ENCODE measurements at regions not wholly inside any gene's neighbourhood (a gene's known extent, or its start where the extent isn't known, plus 50 kb on each side); places are given as distances from the start of the nearest gene placed in this dataset.

- H3K4me3 ChIP-seq (replicated peaks in 1 of 3; ENCODE audit: insufficient read depth in 1 of 3, low read depth in 1 of 3, low read length in 3 of 3), result no peak overlapping the region
- H3K9me1 ChIP-seq (replicated peaks; ENCODE audit: control insufficient read depth, extremely low read depth, insufficient read depth, low read length), result no peaks in the 10 kb centered on the region
- H3K36me3 ChIP-seq (ENCODE audit: control insufficient read depth in 2 of 2, extremely low read depth in 1 of 2, insufficient read depth in 2 of 2, low read length in 2 of 2), result no peaks in the 10 kb centered on the region
- FAIRE-seq (no peak), DNase-seq (ENCODE audit: low read depth, low spot score) (no peak)
- peaks cover 14% of the 10 kb centered on the region for H3K4me1 ChIP-seq (ENCODE audit: control insufficient read depth, extremely low read depth, insufficient read depth, low read length)
- H3K9ac ChIP-seq (replicated peaks; ENCODE audit: extremely low read depth, insufficient read depth, low read length), result no peak overlapping the region
- dilution Hi-C loops (cut with MboI; ENCODE audit: extremely low pct_ligation_motif_present, low sequenced_read_pairs), result no loop called here
- no peak overlapping the region for H2AFZ ChIP-seq (ENCODE audit: low read depth, low read length)
- TF ChIP-seq GATA2 (IDR thresholded peaks at IDR 0.05; ENCODE audit: insufficient read depth, insufficient read length, low read depth, low read length), result no peak
- TF ChIP-seq, protein P1, sequence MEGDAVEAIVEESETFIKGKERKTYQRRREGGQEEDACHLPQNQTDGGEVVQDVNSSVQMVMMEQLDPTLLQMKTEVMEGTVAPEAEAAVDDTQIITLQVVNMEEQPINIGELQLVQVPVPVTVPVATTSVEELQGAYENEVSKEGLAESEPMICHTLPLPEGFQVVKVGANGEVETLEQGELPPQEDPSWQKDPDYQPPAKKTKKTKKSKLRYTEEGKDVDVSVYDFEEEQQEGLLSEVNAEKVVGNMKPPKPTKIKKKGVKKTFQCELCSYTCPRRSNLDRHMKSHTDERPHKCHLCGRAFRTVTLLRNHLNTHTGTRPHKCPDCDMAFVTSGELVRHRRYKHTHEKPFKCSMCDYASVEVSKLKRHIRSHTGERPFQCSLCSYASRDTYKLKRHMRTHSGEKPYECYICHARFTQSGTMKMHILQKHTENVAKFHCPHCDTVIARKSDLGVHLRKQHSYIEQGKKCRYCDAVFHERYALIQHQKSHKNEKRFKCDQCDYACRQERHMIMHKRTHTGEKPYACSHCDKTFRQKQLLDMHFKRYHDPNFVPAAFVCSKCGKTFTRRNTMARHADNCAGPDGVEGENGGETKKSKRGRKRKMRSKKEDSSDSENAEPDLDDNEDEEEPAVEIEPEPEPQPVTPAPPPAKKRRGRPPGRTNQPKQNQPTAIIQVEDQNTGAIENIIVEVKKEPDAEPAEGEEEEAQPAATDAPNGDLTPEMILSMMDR (IDR thresholded peaks at IDR 0.05; ENCODE audit: extremely low read depth in 1 of 2, insufficient read depth in 1 of 2, low read depth in 1 of 2, low read length in 2 of 2), result no peak
- no peak for TF ChIP-seq FOS (IDR thresholded peaks at IDR 0.05; ENCODE audit: borderline replicate concordance, insufficient read depth, low read length)
- no peak for TF ChIP-seq POLR2A (IDR thresholded peaks at IDR 0.05; ENCODE audit: low read depth, low read length)
- no peak for TF ChIP-seq MAX (IDR thresholded peaks at IDR 0.05; ENCODE audit: insufficient read depth, insufficient read length)
- TF ChIP-seq JUN (IDR thresholded peaks at IDR 0.05; ENCODE audit: borderline replicate concordance, insufficient read depth, insufficient read length, low read depth), result no peak
- no peak for TF ChIP-seq POLR2AphosphoS5 (IDR thresholded peaks at IDR 0.05; ENCODE audit: insufficient read depth, low read depth, low read length)
- no peak for TF ChIP-seq MYC (IDR thresholded peaks at IDR 0.05; ENCODE audit: low read depth, low read length)
- TF ChIP-seq EZH2 (IDR thresholded peaks at IDR 0.05; ENCODE audit: borderline replicate concordance, low read depth, low read length, severe bottlenecking), result no peak
- CTCF ChIA-PET, result interaction anchor here (2.0 kb wide), 1 partner anchor 14 kb away, joined by 6 read pairs; no protein-coding TSS in a partner anchor
- POLR2A ChIA-PET, result no interaction called here
- H3K4me2 ChIP-seq (ENCODE audit: insufficient read depth, low read length), result no peak overlapping the region
- H3K27me3 ChIP-seq (ENCODE audit: control insufficient read depth in 2 of 2, insufficient read depth in 2 of 2, low read length in 2 of 2), result no peaks in the 10 kb centered on the region
- no peak overlapping the region for H3K27ac ChIP-seq (ENCODE audit: insufficient read depth, low read depth, low read length)
- no TSS peak for BruUV-seq (replicated peaks)
- H3K9me3 ChIP-seq (replicated peaks; ENCODE audit: control insufficient read depth, insufficient read depth, low read length), result no peaks in the 10 kb centered on the region
- intact Hi-C loops (cut with micrococcal nuclease), result loop anchor here (10.0 kb wide), 2 partner anchors 369 to 1329 kb away; no protein-coding TSS in a partner anchor
- H4K20me1 ChIP-seq (replicated peaks; ENCODE audit: control insufficient read depth, extremely low read depth, insufficient read depth, low read length), result no peaks in the 10 kb centered on the region
- no peaks in the 10 kb centered on the region for H3K79me2 ChIP-seq (ENCODE audit: control insufficient read depth, insufficient read depth, low read length)
Observed at GRCh38 chr14:85333841-85334240, 196.1 kb upstream of the FLRT2 start.
